Endothelial cell (in vitro differentiated cells): ENCODE measurements at regions not wholly inside any gene's neighbourhood (a gene's known extent, or its start where the extent isn't known, plus 50 kb on each side); places are given as distances from the start of the nearest gene placed in this dataset.
"Not testable (repeated sequence)": the region's sequence is repeated elsewhere in the genome, so short reads cannot be mapped to it uniquely, and the experiment has no call there.

Experiments used
- DNase-seq: peaks from one replicate; pipeline ENCODE4 v3.0.0; 2021; ENCODE audit warnings: low spot score
- H3K27ac Mint-ChIP-seq: one replicate; pipeline ENCODE4 v1.8.0; 2021; ENCODE audit warnings: mixed read lengths, inconsistent platforms; ENCODE audit not compliant: unreplicated experiment
- H3K27me3 Mint-ChIP-seq: one replicate; pipeline ENCODE4 v1.8.0; 2021; ENCODE audit warnings: mild to moderate bottlenecking, moderate library complexity, mixed read lengths, inconsistent platforms; ENCODE audit not compliant: unreplicated experiment
- H3K36me3 Mint-ChIP-seq: one replicate; pipeline ENCODE4 v1.8.0; 2021; ENCODE audit warnings: mild to moderate bottlenecking, low read depth, mixed read lengths, inconsistent platforms; ENCODE audit not compliant: unreplicated experiment
- H3K4me1 Mint-ChIP-seq: one replicate; pipeline ENCODE4 v1.8.0; 2021; ENCODE audit warnings: mild to moderate bottlenecking, mixed read lengths, inconsistent platforms; ENCODE audit not compliant: unreplicated experiment
- H3K4me3 Mint-ChIP-seq: one replicate; pipeline ENCODE4 v1.8.0; 2021; ENCODE audit warnings: mild to moderate bottlenecking, mixed read lengths, inconsistent platforms; ENCODE audit not compliant: unreplicated experiment
- H3K9me3 Mint-ChIP-seq: one replicate; pipeline ENCODE4 v1.8.0; 2021; ENCODE audit warnings: mixed read lengths, inconsistent platforms; ENCODE audit not compliant: unreplicated experiment
- TF ChIP-seq, protein P1 (sequence below): fragments of 200-600 bp; sonication (generic); IDR thresholded peaks from one replicate; pipeline ENCODE4 v1.5.0; 2021; ENCODE audit warnings: antibody characterized with exemption; ENCODE audit not compliant: unreplicated experiment

DNA sequence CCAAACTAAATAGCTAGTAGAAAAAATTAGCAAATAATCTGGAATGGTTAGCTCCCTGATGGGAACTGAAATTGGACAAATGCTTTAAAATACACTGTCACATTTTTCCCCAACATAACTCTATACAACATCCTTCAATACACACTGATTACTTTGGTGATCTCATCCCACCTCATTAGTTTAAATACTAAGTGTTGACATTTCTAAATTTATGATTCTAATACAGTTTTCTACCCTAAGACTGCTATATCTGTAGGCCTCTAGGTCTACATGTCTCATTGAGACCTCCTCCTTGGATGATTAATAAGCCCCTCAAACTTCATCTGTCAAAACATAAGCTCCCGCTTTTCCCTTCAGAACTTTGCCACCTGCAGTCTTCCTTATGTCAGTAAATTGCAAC lies 80.7 kb upstream of the SLITRK5 start:
- no peak overlapping the region for H3K4me3 Mint-ChIP-seq
- DNase-seq: no peak
- TF ChIP-seq, protein P1, sequence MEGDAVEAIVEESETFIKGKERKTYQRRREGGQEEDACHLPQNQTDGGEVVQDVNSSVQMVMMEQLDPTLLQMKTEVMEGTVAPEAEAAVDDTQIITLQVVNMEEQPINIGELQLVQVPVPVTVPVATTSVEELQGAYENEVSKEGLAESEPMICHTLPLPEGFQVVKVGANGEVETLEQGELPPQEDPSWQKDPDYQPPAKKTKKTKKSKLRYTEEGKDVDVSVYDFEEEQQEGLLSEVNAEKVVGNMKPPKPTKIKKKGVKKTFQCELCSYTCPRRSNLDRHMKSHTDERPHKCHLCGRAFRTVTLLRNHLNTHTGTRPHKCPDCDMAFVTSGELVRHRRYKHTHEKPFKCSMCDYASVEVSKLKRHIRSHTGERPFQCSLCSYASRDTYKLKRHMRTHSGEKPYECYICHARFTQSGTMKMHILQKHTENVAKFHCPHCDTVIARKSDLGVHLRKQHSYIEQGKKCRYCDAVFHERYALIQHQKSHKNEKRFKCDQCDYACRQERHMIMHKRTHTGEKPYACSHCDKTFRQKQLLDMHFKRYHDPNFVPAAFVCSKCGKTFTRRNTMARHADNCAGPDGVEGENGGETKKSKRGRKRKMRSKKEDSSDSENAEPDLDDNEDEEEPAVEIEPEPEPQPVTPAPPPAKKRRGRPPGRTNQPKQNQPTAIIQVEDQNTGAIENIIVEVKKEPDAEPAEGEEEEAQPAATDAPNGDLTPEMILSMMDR: no peak
- H3K9me3 Mint-ChIP-seq: no peaks in the 10 kb centered on the region
- no peak overlapping the region for H3K27ac Mint-ChIP-seq
- H3K27me3 Mint-ChIP-seq: no peaks in the 10 kb centered on the region
- no peaks in the 10 kb centered on the region for H3K36me3 Mint-ChIP-seq
- H3K4me1 Mint-ChIP-seq: no peaks in the 10 kb centered on the region

DNA sequence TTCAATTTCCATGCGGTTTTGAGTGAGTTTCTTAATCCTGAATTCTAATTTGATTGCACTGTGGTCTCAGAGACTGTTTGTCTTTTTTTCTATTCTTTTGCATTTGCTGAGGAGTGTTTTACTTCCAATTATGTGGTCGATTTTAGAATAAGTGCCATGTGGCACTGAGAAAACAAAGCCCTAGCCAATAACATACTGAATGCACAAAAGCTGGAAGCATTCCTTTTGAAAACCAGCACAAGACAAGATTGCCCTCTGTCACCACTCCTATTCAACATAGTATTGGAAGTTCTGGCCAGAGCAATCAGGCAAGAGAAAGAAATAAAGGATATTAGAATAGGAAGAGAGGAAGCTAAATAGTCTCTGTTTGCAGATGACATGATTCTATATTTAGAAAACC lies 66.7 kb upstream of the SLITRK5 start:
- not testable (repeated sequence) for H3K4me3 Mint-ChIP-seq, DNase-seq, H3K36me3 Mint-ChIP-seq, H3K4me1 Mint-ChIP-seq, H3K9me3 Mint-ChIP-seq, H3K27ac Mint-ChIP-seq, H3K27me3 Mint-ChIP-seq

DNA sequence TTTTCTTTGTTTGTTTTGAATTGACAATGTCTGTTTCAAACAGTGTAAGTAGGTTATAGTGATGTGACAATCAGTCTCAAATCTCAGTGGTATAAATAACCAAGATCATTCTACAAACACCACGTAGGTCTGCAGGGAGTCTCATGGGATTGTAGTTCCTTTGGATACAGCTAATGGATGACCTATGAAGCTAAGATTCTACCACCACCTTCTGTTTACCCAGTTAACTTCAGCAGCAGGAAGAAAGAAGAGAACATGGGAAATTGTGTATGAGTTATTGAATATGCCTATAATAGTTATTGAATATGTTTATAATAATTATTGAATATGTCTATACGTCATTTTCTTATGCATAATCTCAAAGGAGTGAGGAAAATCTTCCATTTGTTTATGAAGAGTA lies 63.9 kb upstream of the SLITRK5 start:
- Mint-ChIP-seq H3K4me1 (no peaks in the 10 kb centered on the region), H3K9me3 (no peaks in the 10 kb centered on the region), H3K36me3 (no peaks in the 10 kb centered on the region), H3K27me3 (peaks cover 2% of the 10 kb centered on the region), H3K4me3 (no peak overlapping the region), H3K27ac (no peak overlapping the region)
- TF ChIP-seq, protein P1: no peak
- no peak for DNase-seq

DNA sequence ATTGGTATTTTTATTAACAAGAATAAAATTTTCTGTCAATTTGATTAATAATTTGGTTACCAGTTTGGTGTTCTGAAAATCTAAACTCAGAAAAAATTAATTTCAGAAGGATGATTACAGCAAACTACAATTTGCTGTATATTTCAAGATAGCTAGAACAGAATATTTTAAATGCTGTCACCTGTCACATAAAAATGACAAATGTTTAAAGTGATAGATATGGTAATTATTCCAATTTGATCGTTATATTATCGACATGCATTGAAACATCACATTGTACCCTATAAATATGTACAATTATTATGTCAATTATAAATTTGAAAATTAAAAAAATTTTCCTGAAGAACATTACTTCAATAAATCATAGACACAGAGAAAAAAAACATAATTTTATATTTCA lies 56.9 kb upstream of the SLITRK5 start:
- Mint-ChIP-seq H3K36me3 (no peaks in the 10 kb centered on the region), H3K4me1 (no peaks in the 10 kb centered on the region), H3K27me3 (no peaks in the 10 kb centered on the region), H3K27ac (no peak overlapping the region), H3K4me3 (no peak overlapping the region), H3K9me3 (no peaks in the 10 kb centered on the region)
- TF ChIP-seq, protein P1: no peak
- DNase-seq: no peak
